Lung microvascular endothelial cell (primary cell): ENCODE measurements at regions not wholly inside any gene's neighbourhood (a gene's known extent, or its start where the extent isn't known, plus 50 kb on each side); places are given as distances from the start of the nearest gene placed in this dataset.

Experiments
- DNase-seq, 2 donors: peaks; one replicate each; pipeline versions ENCODE4 v3.0.0 to v3.0.0-alpha.2; 2010; ENCODE audit warnings: low read depth in 2 of 2

- DNase-seq, result peak; percentile 97 to 98
These were observed 57.9 kb upstream of the SLC38A2 start for GRCh38 chr12:46430340-46430948.
